ENCODE measurements at regions not wholly inside any gene's neighbourhood (a gene's known extent, or its start where the extent isn't known, plus 50 kb on each side); places are given as distances from the start of the nearest gene placed in this dataset.

GRCh38 chr16:85377388-85378144 is 235.6 kb upstream of the GSE1 start:
- TF ChIP-seq EZH2 (IDR thresholded peaks at IDR 0.05; ENCODE audit: insufficient read depth, poor library complexity, severe bottlenecking) (no peak), EZH2phosphoT487 (IDR thresholded peaks at IDR 0.05; ENCODE audit: insufficient read depth, low read depth) (no peak)
